HCT116 (cell line): ENCODE measurements at regions not wholly inside any gene's neighbourhood (a gene's known extent, or its start where the extent isn't known, plus 50 kb on each side); places are given as distances from the start of the nearest gene placed in this dataset.

Experiments used
- ATAC-seq: fragments of 200-7000 bp; cut with Tn5 transposase; 2 replicates; pipeline ENCODE4 v1.9.1; 2020; ENCODE audit warnings: mild to moderate bottlenecking, moderate library complexity
- BruUV-seq: library from RNA; stranded (reverse); fragments of 400-500 nt; replicated peaks from 2 replicates; lab custom pipeline; 2021; lab: Mats Ljungman, UMichigan
- CTCF ChIA-PET: fragments of 300-600 bp; sonication (Branson Sonifier 250); formaldehyde crosslinking; loops from one replicate; lab custom pipeline; 2021; ENCODE audit warnings: antibody characterized with exemption; lab: Charles Lee
- POLR2A ChIA-PET: fragments of 300-600, 350-600 bp; sonication (Branson Sonifier 250); formaldehyde crosslinking; loops from one replicate; lab custom pipeline; 2021; ENCODE audit warnings: antibody characterized with exemption; lab: Charles Lee
- RAD21 ChIA-PET, 2 experiments: fragments of 300-600 bp; sonication (Branson Sonifier 250); formaldehyde crosslinking; loops; one replicate each; lab custom pipeline; 2023; ENCODE audit warnings: low total read pairs in 2 of 2; ENCODE audit not compliant: uncharacterized antibody in 2 of 2, unreplicated experiment in 2 of 2, low non-redundant PET in 1 of 2; lab: Charles Lee
- DNase-seq: peaks from one replicate; pipeline ENCODE4 v3.0.0-alpha.2; 2010; ENCODE audit warnings: low read depth, low spot score
- H2AFZ ChIP-seq: fragments of 200-600 bp; shearing (Covaris generic), sonication (generic); 2 replicates; pipeline ENCODE4 v1.6.1; 2017; ENCODE audit warnings: low read depth, mixed run types, mixed read lengths, antibody characterized with exemption, low read length; ENCODE audit not compliant: poor library complexity, severe bottlenecking
- H3K27ac ChIP-seq: 2 replicates; pipeline ENCODE4 v1.5.1; 2012; ENCODE audit warnings: low read depth, low read length
- H3K27me3 ChIP-seq: fragments of 200-600 bp; sonication (generic); 2 replicates; pipeline ENCODE4 v1.6.1; 2016; ENCODE audit warnings: mixed run types, low read length, mixed read lengths; ENCODE audit not compliant: insufficient read depth
- H3K36me3 ChIP-seq, 2 experiments: fragments of 200-500 bp in 1 of 2; fragments of 200-600 bp in 1 of 2; sonication (Bioruptor generic) in 1 of 2; sonication (generic) in 1 of 2; 2 replicates each; pipeline versions ENCODE4 v1.5.1 to v1.6.1; 2014 to 2016; ENCODE audit warnings: low read length in 2 of 2, inconsistent platforms in 1 of 2, mixed read lengths in 1 of 2, mixed run types in 1 of 2; ENCODE audit not compliant: insufficient read depth in 2 of 2, control insufficient read depth in 1 of 2
- H3K4me1 ChIP-seq, 2 experiments: fragments of 200-600 bp in 1 of 2; sonication (generic) in 1 of 2; 2 replicates each; pipeline versions ENCODE4 v1.5.1 to v1.6.1; 2012 to 2017; ENCODE audit warnings: low read length in 2 of 2, inconsistent platforms in 1 of 2, mild to moderate bottlenecking in 1 of 2, mixed read lengths in 1 of 2, mixed run types in 1 of 2, moderate library complexity in 1 of 2; ENCODE audit not compliant: insufficient read depth in 2 of 2, control insufficient read depth in 1 of 2
- H3K4me2 ChIP-seq: fragments of 200-600 bp; sonication (generic); 2 replicates; pipeline ENCODE4 v1.6.1; 2017; ENCODE audit warnings: mixed run types, low read length, mixed read lengths
- H3K4me3 ChIP-seq, 2 experiments: fragments of 200-600 bp in 1 of 2; sonication (generic) in 1 of 2; replicated peaks in 1 of 2; 2 replicates each; pipeline ENCODE4 v1.5.1; 2011 to 2016; ENCODE audit warnings: low read length in 2 of 2, control low read depth in 1 of 2, low read depth in 1 of 2, mild to moderate bottlenecking in 1 of 2, mixed read lengths in 1 of 2, mixed run types in 1 of 2
- H3K79me2 ChIP-seq: fragments of 200-600 bp; sonication (generic); 2 replicates; pipeline ENCODE4 v1.6.1; 2017; ENCODE audit warnings: mild to moderate bottlenecking, mixed run types, low read length, moderate library complexity, mixed read lengths; ENCODE audit not compliant: insufficient read depth
- H3K9ac ChIP-seq: fragments of 200-600 bp; sonication (generic); 2 replicates; pipeline ENCODE4 v1.6.1; 2016; ENCODE audit warnings: low read length, mixed read lengths
- H3K9me2 ChIP-seq: fragments of 200-600 bp; sonication (generic), shearing (Covaris generic); 2 replicates; pipeline ENCODE4 v1.6.1; 2017; ENCODE audit warnings: mixed run types, mild to moderate bottlenecking, moderate library complexity; ENCODE audit not compliant: insufficient read depth
- H3K9me3 ChIP-seq, 2 experiments: fragments of 200-500 bp in 1 of 2; fragments of 200-600 bp in 1 of 2; sonication (Bioruptor generic) in 1 of 2; sonication (generic) in 1 of 2; 2 replicates each; pipeline ENCODE4 v1.6.1; 2014 to 2017; ENCODE audit warnings: low read length in 2 of 2, mixed read lengths in 2 of 2, inconsistent platforms in 1 of 2, low read depth in 1 of 2, mild to moderate bottlenecking in 1 of 2, mixed run types in 1 of 2, moderate library complexity in 1 of 2; ENCODE audit not compliant: control insufficient read depth in 1 of 2, insufficient read depth in 1 of 2
- H4K20me1 ChIP-seq: fragments of 200-600 bp; sonication (generic), shearing (Covaris generic); 2 replicates; pipeline ENCODE4 v1.6.1; 2017; ENCODE audit warnings: mixed run types, mild to moderate bottlenecking, moderate library complexity; ENCODE audit not compliant: insufficient read depth
- CTCF ChIP-seq, 3 experiments: fragments of 200-600 bp in 1 of 3; sonication (generic) in 1 of 3; IDR thresholded peaks in 2 of 3; conservative IDR thresholded peaks in 1 of 3; 2 replicates each; pipeline ENCODE4 v1.5.1; 2012 to 2017; ENCODE audit warnings: low read depth in 2 of 3, low read length in 2 of 3, antibody characterized with exemption in 1 of 3, borderline replicate concordance in 1 of 3, control low read depth in 1 of 3, mild to moderate bottlenecking in 1 of 3, mixed read lengths in 1 of 3, mixed run types in 1 of 3, moderate library complexity in 1 of 3; ENCODE audit not compliant: insufficient read depth in 1 of 3
- EZH2phosphoT487 ChIP-seq: fragments of 200-600 bp; IDR thresholded peaks from 2 replicates; pipeline ENCODE4 v1.6.1; 2018; ENCODE audit warnings: antibody characterized with exemption, borderline replicate concordance
- JUND ChIP-seq: IDR thresholded peaks from 2 replicates; pipeline ENCODE4 v1.6.1; 2012
- REST ChIP-seq: IDR thresholded peaks from 2 replicates; pipeline ENCODE4 v1.6.1; 2012; ENCODE audit warnings: low read depth
- ZNF274 ChIP-seq: fragments of 200-500 bp; sonication (Bioruptor generic); IDR thresholded peaks from 2 replicates; pipeline ENCODE4 v1.6.1; 2014; ENCODE audit warnings: mild to moderate bottlenecking, low read depth, low read length, inconsistent platforms
- intact Hi-C: fragments of 100-400 bp; cut with micrococcal nuclease; formaldehyde crosslinking; loops from 2 replicates; pipeline ENCODE4 v1.10.0; 2022

DNA sequence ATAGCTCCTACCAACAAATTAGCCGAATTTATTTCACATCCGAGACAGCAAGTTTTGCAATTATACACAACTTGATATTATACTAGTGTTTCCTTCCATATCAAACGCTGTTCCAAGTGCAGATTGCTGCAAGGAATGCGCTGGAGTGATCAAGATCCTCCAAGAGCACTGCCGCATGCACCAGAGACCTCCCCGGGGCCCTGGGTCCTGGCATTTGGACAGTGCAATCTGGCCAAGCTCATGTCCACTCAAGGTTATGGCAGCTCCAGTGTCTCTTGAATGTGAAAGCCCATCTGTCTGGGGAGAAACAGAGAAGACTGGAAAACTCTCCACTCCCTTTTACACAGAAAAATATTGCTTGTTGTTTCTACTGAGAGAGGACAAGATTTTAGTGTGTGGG, 111.9 kb downstream of the HSPH1 start:
- intact Hi-C loops: loop anchor here (5.0 to 10.0 kb wide), 6 partner anchors 73 to 585 kb away; partner anchors contain the start of genes HMGB1, HSPH1 and USPL1
- ChIA-PET CTCF (interaction anchor here (1.1 kb wide), 1 partner anchor 57 kb away, joined by 3 read pairs; no protein-coding TSS in a partner anchor), POLR2A (no interaction called here), RAD21 (interaction anchor here in 1 of 2 experiments (0.7 kb wide), 1 partner anchor 443 kb away, joined by 3 read pairs; no protein-coding TSS in a partner anchor)
- ATAC-seq (no peak), DNase-seq (no peak)
- Histone ChIP-seq H3K4me2 (no peak overlapping the region), H3K4me3 (no peak overlapping the region), H3K79me2 (no peaks in the 10 kb centered on the region), H4K20me1 (no peaks in the 10 kb centered on the region), H3K27me3 (no peaks in the 10 kb centered on the region), H2AFZ (peak overlapping the region; percentile 17), H3K9me2 (no peaks in the 10 kb centered on the region), H3K27ac (no peak overlapping the region), H3K9ac (no peak overlapping the region), H3K4me1 (peaks cover 24 to 44% of the 10 kb centered on the region in 2 experiments), H3K9me3 (no peaks in the 10 kb centered on the region), H3K36me3 (no peaks in the 10 kb centered on the region)
- no TSS peak for BruUV-seq
- TF ChIP-seq JUND (no peak), ZNF274 (no peak), REST (no peak), CTCF (IDR thresholded peaks at IDR 0.05 in 2 of 3, conservative IDR thresholded peaks at IDR 0.05 in 1 of 3; ENCODE audit: borderline replicate concordance in 1 of 3, insufficient read depth in 1 of 3, low read depth in 2 of 3, low read length in 2 of 3) (no peak), EZH2phosphoT487 (no peak)
